B cell (primary cell): ENCODE measurements at regions not wholly inside any gene's neighbourhood (a gene's known extent, or its start where the extent isn't known, plus 50 kb on each side); places are given as distances from the start of the nearest gene placed in this dataset.

Experiments used
- ATAC-seq: fragments of 200-7000 bp; cut with Tn5 transposase; one replicate; pipeline ENCODE4 v1.10.0; 2021; ENCODE audit warnings: low read depth, mild to moderate bottlenecking, moderate number of reproducible peaks, moderate library complexity
- CTCF ChIA-PET: fragments of 350-600 bp; sonication (Branson Sonifier 250); formaldehyde crosslinking; loops from one replicate; lab custom pipeline; 2021; ENCODE audit warnings: antibody characterized with exemption, inconsistent platforms; lab: Charles Lee
- POLR2A ChIA-PET: fragments of 350-600 bp; sonication (Branson Sonifier 250); formaldehyde crosslinking; loops from one replicate; lab custom pipeline; 2021; ENCODE audit warnings: antibody characterized with exemption; lab: Charles Lee
- DNase-seq: peaks from one replicate; pipeline ENCODE4 v3.0.0; 2013
- H2AFZ ChIP-seq: 2 replicates; pipeline ENCODE4 v1.6.1; 2012; ENCODE audit warnings: mild to moderate bottlenecking, low read depth, low read length; ENCODE audit not compliant: insufficient read depth, poor library complexity, severe bottlenecking
- H3K27ac ChIP-seq, 2 donors: 1 replicate in 1 of 2; 2 replicates in 1 of 2; pipeline ENCODE4 v1.5.1; 2012 to 2013; ENCODE audit warnings: low read length in 2 of 2, mild to moderate bottlenecking in 2 of 2, moderate library complexity in 1 of 2
- H3K27me3 ChIP-seq, 4 experiments: fragments of 200-600 bp in 1 of 4; sonication (generic) in 1 of 4; replicated peaks in 1 of 4; 1 replicate in 2 of 4; 2 replicates in 2 of 4; pipeline versions ENCODE4 v1.6.1 to v1.7.0; 2013 to 2016; ENCODE audit warnings: low read length in 3 of 4, mild to moderate bottlenecking in 2 of 4, mixed read lengths in 1 of 4, moderate library complexity in 1 of 4; ENCODE audit not compliant: insufficient read depth in 4 of 4, control insufficient read depth in 3 of 4; ENCODE audit errors: control extremely low read depth in 1 of 4
- H3K36me3 ChIP-seq, 2 experiments: replicated peaks in 1 of 2; 1 replicate in 1 of 2; 2 replicates in 1 of 2; pipeline versions ENCODE4 v1.6.1 to v1.7.1; 2013; ENCODE audit warnings: low read length in 1 of 2; ENCODE audit not compliant: insufficient read depth in 2 of 2, control insufficient read depth in 1 of 2; ENCODE audit errors: control extremely low read depth in 1 of 2, extremely low read depth in 1 of 2
- H3K4me1 ChIP-seq, 2 donors: fragments of 200-600 bp in 1 of 2; sonication (generic) in 1 of 2; 1 replicate in 1 of 2; 2 replicates in 1 of 2; pipeline versions ENCODE4 v1.5.1 to v1.6.1; 2013 to 2017; ENCODE audit warnings: low read length in 2 of 2; ENCODE audit not compliant: control insufficient read depth in 2 of 2, insufficient read depth in 2 of 2
- H3K4me2 ChIP-seq: replicated peaks from 2 replicates; pipeline ENCODE3; 2012; ENCODE audit warnings: mild to moderate bottlenecking, low read depth, low read length; ENCODE audit not compliant: poor library complexity, severe bottlenecking
- H3K4me3 ChIP-seq, 5 experiments: fragments of 200-600 bp in 1 of 5; sonication (generic) in 1 of 5; 1 replicate in 3 of 5; 2 replicates in 2 of 5; pipeline versions ENCODE4 v1.5.1 to v1.7.0; 2011 to 2016; ENCODE audit warnings: low read length in 4 of 5, mild to moderate bottlenecking in 4 of 5, low read depth in 2 of 5, control low read depth in 1 of 5, moderate library complexity in 1 of 5; ENCODE audit not compliant: insufficient read depth in 1 of 5; ENCODE audit errors: control extremely low read depth in 1 of 5, extremely low read depth in 1 of 5
- H3K79me2 ChIP-seq: fragments of 200-600 bp; sonication (generic); one replicate; pipeline ENCODE4 v1.6.0; 2016; ENCODE audit warnings: low read length; ENCODE audit not compliant: control insufficient read depth, insufficient read depth
- H3K9ac ChIP-seq: fragments of 200-600 bp; sonication (generic); 2 replicates; pipeline ENCODE4 v1.6.1; 2017; ENCODE audit warnings: mild to moderate bottlenecking, low read length, moderate library complexity
- H3K9me3 ChIP-seq, 3 donors: one replicate each; pipeline versions ENCODE4 v1.6.1 to v1.7.1; 2013; ENCODE audit warnings: low read length in 2 of 3; ENCODE audit not compliant: control insufficient read depth in 2 of 3, insufficient read depth in 1 of 3; ENCODE audit errors: control extremely low read depth in 1 of 3
- H4K20me1 ChIP-seq: 2 replicates; pipeline ENCODE4 v1.6.0; 2012; ENCODE audit warnings: mild to moderate bottlenecking, low read length; ENCODE audit not compliant: insufficient read depth, control insufficient read depth, poor library complexity, severe bottlenecking
- H3K27ac Mint-ChIP-seq: one replicate; pipeline ENCODE4 v1.8.0; 2021; ENCODE audit warnings: mixed read lengths
- H3K27me3 Mint-ChIP-seq: one replicate; pipeline ENCODE4 v1.8.0; 2021; ENCODE audit warnings: mixed read lengths
- H3K4me1 Mint-ChIP-seq: one replicate; pipeline ENCODE4 v1.8.0; 2021; ENCODE audit warnings: mixed read lengths
- H3K4me3 Mint-ChIP-seq: one replicate; pipeline ENCODE4 v1.8.0; 2021; ENCODE audit warnings: mixed read lengths
- H3K9me3 Mint-ChIP-seq: one replicate; pipeline ENCODE4 v1.8.0; 2022; ENCODE audit warnings: mixed read lengths; ENCODE audit not compliant: insufficient read depth
- EZH2 ChIP-seq: IDR thresholded peaks from 2 replicates; pipeline ENCODE4 v1.6.1; 2012; ENCODE audit warnings: borderline replicate concordance, low read depth, mild to moderate bottlenecking, moderate library complexity, low read length; ENCODE audit not compliant: insufficient read depth, poor library complexity, severe bottlenecking
- WGBS: methylation state at CpG from one replicate; pipeline ENCODE4 v1.1.5; 2013; ENCODE audit warnings: missing lambda C conversion rate; ENCODE audit not compliant: insufficient coverage; 5-methylcytosine and 5-hydroxymethylcytosine counted together
- intact Hi-C: fragments of 100-400 bp; cut with micrococcal nuclease; formaldehyde crosslinking; loops from one replicate; pipeline ENCODE4 v1.10.0; 2022
- TF ChIP-seq, protein P1 (sequence below): fragments of 200-600 bp; IDR thresholded peaks from one replicate; pipeline ENCODE4 v1.8.0; 2022; ENCODE audit warnings: antibody characterized with exemption, mild to moderate bottlenecking

DNA sequence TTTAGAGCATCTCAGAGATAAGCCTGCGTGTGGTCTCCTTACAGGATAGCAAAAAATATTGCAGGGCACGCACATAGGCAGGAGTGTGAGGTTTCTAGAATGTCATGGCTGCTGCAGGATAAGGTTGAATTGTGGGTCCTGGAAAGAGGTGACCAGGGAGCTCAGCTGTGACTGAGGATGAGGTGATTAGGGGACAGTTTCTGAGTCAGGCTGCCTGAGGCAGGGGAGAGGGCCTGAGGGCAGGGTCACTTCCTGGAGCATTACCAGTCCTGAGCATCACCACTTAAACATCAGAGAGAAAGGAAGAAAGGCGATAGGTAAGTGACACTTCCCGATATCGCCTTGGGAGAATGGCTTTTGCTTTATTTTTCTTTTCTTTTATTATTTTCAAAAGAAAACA lies 813.8 kb downstream of the TUSC7 start:
- no peak overlapping the region for H3K4me3 Mint-ChIP-seq
- H3K4me1 Mint-ChIP-seq, result no peaks in the 10 kb centered on the region
- no peaks in the 10 kb centered on the region for H4K20me1 ChIP-seq
- peaks cover 7% of the 10 kb centered on the region for H3K27me3 Mint-ChIP-seq
- DNase-seq (no peak), ATAC-seq (no peak)
- no peak overlapping the region for H3K27ac Mint-ChIP-seq
- H3K9me3 Mint-ChIP-seq, result peaks cover 3% of the 10 kb centered on the region
- H3K9ac ChIP-seq, result no peak overlapping the region
- no peaks in the 10 kb centered on the region for H3K36me3 ChIP-seq
- H3K4me3 ChIP-seq, result no peak overlapping the region
- no peak overlapping the region for H3K4me2 ChIP-seq
- TF ChIP-seq EZH2, result no peak
- TF ChIP-seq, protein P1, sequence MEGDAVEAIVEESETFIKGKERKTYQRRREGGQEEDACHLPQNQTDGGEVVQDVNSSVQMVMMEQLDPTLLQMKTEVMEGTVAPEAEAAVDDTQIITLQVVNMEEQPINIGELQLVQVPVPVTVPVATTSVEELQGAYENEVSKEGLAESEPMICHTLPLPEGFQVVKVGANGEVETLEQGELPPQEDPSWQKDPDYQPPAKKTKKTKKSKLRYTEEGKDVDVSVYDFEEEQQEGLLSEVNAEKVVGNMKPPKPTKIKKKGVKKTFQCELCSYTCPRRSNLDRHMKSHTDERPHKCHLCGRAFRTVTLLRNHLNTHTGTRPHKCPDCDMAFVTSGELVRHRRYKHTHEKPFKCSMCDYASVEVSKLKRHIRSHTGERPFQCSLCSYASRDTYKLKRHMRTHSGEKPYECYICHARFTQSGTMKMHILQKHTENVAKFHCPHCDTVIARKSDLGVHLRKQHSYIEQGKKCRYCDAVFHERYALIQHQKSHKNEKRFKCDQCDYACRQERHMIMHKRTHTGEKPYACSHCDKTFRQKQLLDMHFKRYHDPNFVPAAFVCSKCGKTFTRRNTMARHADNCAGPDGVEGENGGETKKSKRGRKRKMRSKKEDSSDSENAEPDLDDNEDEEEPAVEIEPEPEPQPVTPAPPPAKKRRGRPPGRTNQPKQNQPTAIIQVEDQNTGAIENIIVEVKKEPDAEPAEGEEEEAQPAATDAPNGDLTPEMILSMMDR, result no peak
- no peak overlapping the region for H2AFZ ChIP-seq
- WGBS, result 94% methylated on average over 2 of the region's 5 CpGs
- H3K9me3 ChIP-seq, result no peaks in the 10 kb centered on the region
- POLR2A ChIA-PET, result no interaction called here
- no peak overlapping the region for H3K27ac ChIP-seq
- no peaks in the 10 kb centered on the region for H3K79me2 ChIP-seq
- CTCF ChIA-PET, result no interaction called here
- no peaks in the 10 kb centered on the region for H3K27me3 ChIP-seq
- intact Hi-C loops, result no loop called here
- no peaks in the 10 kb centered on the region for H3K4me1 ChIP-seq

- Histone ChIP-seq H3K4me1 (no peaks in the 10 kb centered on the region), H3K27ac (no peak overlapping the region), H3K79me2 (no peaks in the 10 kb centered on the region), H3K36me3 (no peaks in the 10 kb centered on the region), H3K4me3 (no peak overlapping the region), H4K20me1 (no peaks in the 10 kb centered on the region), H3K9ac (no peak overlapping the region), H2AFZ (no peak overlapping the region), H3K27me3 (no peaks in the 10 kb centered on the region), H3K9me3 (no peaks in the 10 kb centered on the region), H3K4me2 (no peak overlapping the region)
- intact Hi-C loops, result no loop called here
- Mint-ChIP-seq H3K4me3 (no peak overlapping the region), H3K9me3 (peaks cover 3% of the 10 kb centered on the region), H3K27ac (no peak overlapping the region), H3K27me3 (peaks cover 7% of the 10 kb centered on the region), H3K4me1 (no peaks in the 10 kb centered on the region)
- ATAC-seq, result no peak
- DNase-seq, result no peak
- ChIA-PET CTCF (interaction anchor here (1.0 to 2.1 kb wide), 2 partner anchors 659 to 754 kb away, joined by 3 to 8 read pairs; no protein-coding TSS in a partner anchor), POLR2A (no interaction called here)
- 92% methylated on average over 4 of the region's 4 CpGs for WGBS
- no peak for TF ChIP-seq EZH2
- TF ChIP-seq, protein P1, result no peak
These were observed 815.3 kb downstream of the TUSC7 start for GRCh38 chr3:117524890-117525289.
